ENCODE measurements at regions not wholly inside any gene's neighbourhood (a gene's known extent, or its start where the extent isn't known, plus 50 kb on each side); places are given as distances from the start of the nearest gene placed in this dataset.
A peak's percentile ranks its signal among the peaks of the same experiment; 100 is the strongest.
"Not testable (repeated sequence)": the region's sequence is repeated elsewhere in the genome, so short reads cannot be mapped to it uniquely, and the experiment has no call there.

DNA sequence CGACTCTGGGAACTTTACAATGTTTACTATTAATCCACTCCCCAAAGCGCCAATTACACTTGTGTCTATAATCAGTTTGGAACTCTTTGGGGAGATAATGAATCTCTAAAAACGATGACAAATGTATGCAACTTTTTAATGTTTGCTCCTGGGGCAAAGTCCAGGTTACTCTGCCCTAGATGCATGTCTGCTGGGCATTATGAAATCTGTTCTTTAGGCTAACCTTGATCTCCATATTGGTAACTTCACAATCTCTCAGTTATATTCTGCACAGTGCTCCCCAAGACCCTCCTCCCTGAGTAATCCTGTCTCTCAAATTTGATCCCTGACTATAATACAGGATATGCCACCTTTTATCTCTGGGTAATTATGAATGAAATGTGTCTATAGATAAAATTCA lies 152.2 kb upstream of the TRPM3 start:
- no peaks in the 10 kb centered on the region for H3K36me3 ChIP-seq (ENCODE audit: insufficient read depth, low read length)
- 86% methylated on average over 1 of the region's 3 CpGs for WGBS

DNA sequence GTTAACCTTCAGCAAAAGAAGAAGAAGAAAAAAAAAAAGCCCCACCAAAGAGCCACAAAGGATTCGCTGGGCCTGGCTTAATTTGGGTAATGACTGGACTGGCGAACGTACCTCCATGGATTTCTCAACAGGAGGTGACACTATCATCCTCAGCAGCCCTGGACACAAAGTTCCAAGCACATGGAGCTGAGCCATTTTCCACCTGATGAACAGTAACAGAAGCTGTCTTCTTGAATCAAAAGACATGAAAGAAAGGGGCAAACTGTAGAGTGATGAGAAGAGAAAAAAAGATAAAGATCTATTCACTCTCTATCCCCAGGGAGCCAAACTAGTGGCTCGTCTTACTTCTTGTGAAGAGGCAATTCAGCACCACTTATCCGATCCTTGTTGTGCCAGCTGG lies 150.2 kb upstream of the TRPM3 start:
- Histone ChIP-seq H3K27ac (ENCODE audit: low read depth, low read length) (no peak overlapping the region), H3K36me3 (ENCODE audit: insufficient read depth, low read length) (no peaks in the 10 kb centered on the region), H3K9ac (ENCODE audit: low read depth, low read length) (no peak overlapping the region), H3K9me3 (ENCODE audit: insufficient read depth, low read depth, low read length) (no peaks in the 10 kb centered on the region), H3K4me3 (ENCODE audit: low read length) (no peak overlapping the region), H3K4me1 (ENCODE audit: insufficient read depth, low read length) (peaks cover 14% of the 10 kb centered on the region; the same call in 1 of the 2 replicates), H3K27me3 (ENCODE audit: insufficient read depth, low read length) (no peaks in the 10 kb centered on the region)
- WGBS, result 83% methylated on average over 5 of the region's 5 CpGs

More for the DNA sequence above, 152.2 kb upstream of the TRPM3 start:
- Histone ChIP-seq H3K9ac (ENCODE audit: low read depth, low read length) (no peak overlapping the region), H3K27ac (ENCODE audit: low read depth, low read length) (no peak overlapping the region), H3K4me3 (ENCODE audit: low read length) (no peak overlapping the region), H3K4me1 (ENCODE audit: insufficient read depth, low read length) (peaks cover 14% of the 10 kb centered on the region; the same call in 1 of the 2 replicates), H3K9me3 (ENCODE audit: insufficient read depth, low read depth, low read length) (no peaks in the 10 kb centered on the region), H3K27me3 (ENCODE audit: insufficient read depth, low read length) (no peaks in the 10 kb centered on the region)

DNA sequence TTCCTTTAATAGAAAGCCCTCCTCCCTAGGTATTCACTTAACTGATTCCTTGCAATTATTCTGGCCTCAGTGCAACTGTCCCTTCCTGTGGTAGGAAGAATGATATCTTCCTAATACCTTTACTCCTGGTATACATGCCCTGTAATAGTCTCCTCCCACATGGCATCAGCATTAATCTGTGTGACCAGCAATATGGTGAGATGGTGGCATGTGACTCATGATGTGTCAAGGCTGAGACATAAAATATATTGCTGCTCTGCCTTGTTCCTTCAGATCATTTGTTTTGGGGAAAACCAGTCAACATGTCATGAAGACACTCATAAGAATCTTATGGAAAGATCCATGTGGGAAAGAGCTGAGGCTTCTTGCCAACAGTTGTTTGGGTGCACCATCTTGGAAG lies 149.1 kb upstream of the TRPM3 start:
- H3K27ac ChIP-seq (ENCODE audit: low read depth, low read length), result no peak overlapping the region
- no peaks in the 10 kb centered on the region for H3K27me3 ChIP-seq (ENCODE audit: insufficient read depth, low read length)
- peaks cover 14% of the 10 kb centered on the region; the same call in 1 of the 2 replicates for H3K4me1 ChIP-seq (ENCODE audit: insufficient read depth, low read length)
- no peaks in the 10 kb centered on the region for H3K9me3 ChIP-seq (ENCODE audit: insufficient read depth, low read depth, low read length)
- no peak overlapping the region for H3K4me3 ChIP-seq (ENCODE audit: low read length)
- no peaks in the 10 kb centered on the region for H3K36me3 ChIP-seq (ENCODE audit: insufficient read depth, low read length)
- H3K9ac ChIP-seq (ENCODE audit: low read depth, low read length), result no peak overlapping the region

GRCh38 chr9:71269859-71270258 lies 148.4 kb upstream of the TRPM3 start:
- no peaks in the 10 kb centered on the region for H3K36me3 ChIP-seq (ENCODE audit: insufficient read depth, low read length)
- 88% methylated on average over 3 of the region's 4 CpGs for WGBS
- H3K27me3 ChIP-seq (ENCODE audit: insufficient read depth, low read length), result no peaks in the 10 kb centered on the region
- no peak overlapping the region for H3K9ac ChIP-seq (ENCODE audit: low read depth, low read length)
- H3K4me1 ChIP-seq (ENCODE audit: insufficient read depth, low read length), result peaks cover 14% of the 10 kb centered on the region; the same call in 1 of the 2 replicates
- no peak overlapping the region for H3K4me3 ChIP-seq (ENCODE audit: low read length)
- H3K9me3 ChIP-seq (ENCODE audit: insufficient read depth, low read depth, low read length), result no peaks in the 10 kb centered on the region
- H3K27ac ChIP-seq (ENCODE audit: low read depth, low read length), result no peak overlapping the region

DNA sequence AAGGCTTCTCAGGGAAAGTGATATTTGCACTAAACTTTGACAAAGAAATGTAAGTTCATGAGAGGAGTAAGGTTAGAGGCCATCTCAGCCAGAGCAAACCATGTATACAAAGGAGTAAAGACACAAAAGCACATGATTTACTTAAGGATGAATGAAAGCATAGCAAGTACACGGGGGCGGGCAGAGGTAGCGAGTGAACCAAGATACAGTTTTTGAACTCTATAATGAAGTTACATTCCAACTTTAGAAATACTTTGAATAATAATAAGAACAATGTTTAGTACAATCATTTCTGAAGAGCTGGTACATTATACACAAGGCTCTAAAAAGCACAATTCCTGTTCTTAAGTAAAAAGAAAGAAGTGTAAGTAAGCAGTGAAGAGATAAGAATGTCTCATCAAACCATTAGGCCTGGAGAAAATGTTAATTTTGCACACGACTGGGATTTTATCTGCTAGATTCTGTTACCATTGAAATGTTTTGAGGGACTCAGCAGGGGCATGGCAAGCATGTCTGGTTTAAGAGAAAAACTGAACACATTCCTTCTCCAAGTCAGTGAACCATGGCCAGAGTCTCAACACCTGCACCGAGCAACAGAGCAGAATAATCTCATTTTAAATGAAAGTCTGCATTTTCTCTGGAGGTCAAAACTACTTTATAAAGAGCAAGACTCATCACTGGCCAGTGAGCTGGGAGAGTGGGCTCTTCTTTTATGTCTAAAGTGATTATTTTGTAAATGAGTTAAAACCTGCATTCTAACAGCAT lies 147.6 kb upstream of the TRPM3 start:
- Histone ChIP-seq H3K27me3 (ENCODE audit: insufficient read depth, low read length) (no peaks in the 10 kb centered on the region), H3K36me3 (ENCODE audit: insufficient read depth, low read length) (no peaks in the 10 kb centered on the region), H3K9ac (ENCODE audit: low read depth, low read length) (no peak overlapping the region), H3K9me3 (ENCODE audit: insufficient read depth, low read depth, low read length) (no peaks in the 10 kb centered on the region), H3K4me1 (ENCODE audit: insufficient read depth, low read length) (peaks cover 14% of the 10 kb centered on the region; the same call in 1 of the 2 replicates), H3K27ac (ENCODE audit: low read depth, low read length) (no peak overlapping the region), H3K4me3 (ENCODE audit: low read length) (no peak overlapping the region)
- 74% methylated on average over 2 of the region's 5 CpGs for WGBS

GRCh38 chr9:71263451-71263850 lies 142.0 kb upstream of the TRPM3 start:
- Histone ChIP-seq H3K27ac (ENCODE audit: low read depth, low read length) (no peak overlapping the region), H3K4me3 (ENCODE audit: low read length) (no peak overlapping the region), H3K9ac (ENCODE audit: low read depth, low read length) (no peak overlapping the region), H3K27me3 (ENCODE audit: insufficient read depth, low read length) (no peaks in the 10 kb centered on the region), H3K9me3 (ENCODE audit: insufficient read depth, low read depth, low read length) (no peaks in the 10 kb centered on the region), H3K4me1 (ENCODE audit: insufficient read depth, low read length) (no peaks in the 10 kb centered on the region), H3K36me3 (ENCODE audit: insufficient read depth, low read length) (no peaks in the 10 kb centered on the region)

- not testable (repeated sequence) for H3K27me3 ChIP-seq (ENCODE audit: insufficient read depth, low read length); H3K4me1 ChIP-seq (ENCODE audit: insufficient read depth, low read length); H3K27ac ChIP-seq (ENCODE audit: low read depth, low read length); H3K36me3 ChIP-seq (ENCODE audit: insufficient read depth, low read length); H3K9ac ChIP-seq (ENCODE audit: low read depth, low read length); H3K4me3 ChIP-seq (ENCODE audit: low read length); H3K9me3 ChIP-seq (ENCODE audit: insufficient read depth, low read depth, low read length)
- 99% methylated on average over 2 of the region's 2 CpGs for WGBS
These were observed 139.0 kb upstream of the TRPM3 start for GRCh38 chr9:71260419-71260818.

GRCh38 chr9:71254592-71255277 lies 133.3 kb upstream of the TRPM3 start:
- H3K4me3 ChIP-seq (ENCODE audit: low read length), result no peak overlapping the region
- peaks cover 14% of the 10 kb centered on the region for H3K4me1 ChIP-seq (ENCODE audit: insufficient read depth, low read length)
- no peak overlapping the region for H3K9ac ChIP-seq (ENCODE audit: low read depth, low read length)
- no peaks in the 10 kb centered on the region for H3K9me3 ChIP-seq (ENCODE audit: insufficient read depth, low read depth, low read length)
- no peak overlapping the region for H3K27ac ChIP-seq (ENCODE audit: low read depth, low read length)
- H3K36me3 ChIP-seq (ENCODE audit: insufficient read depth, low read length), result no peaks in the 10 kb centered on the region
- H3K27me3 ChIP-seq (ENCODE audit: insufficient read depth, low read length), result no peaks in the 10 kb centered on the region

DNA sequence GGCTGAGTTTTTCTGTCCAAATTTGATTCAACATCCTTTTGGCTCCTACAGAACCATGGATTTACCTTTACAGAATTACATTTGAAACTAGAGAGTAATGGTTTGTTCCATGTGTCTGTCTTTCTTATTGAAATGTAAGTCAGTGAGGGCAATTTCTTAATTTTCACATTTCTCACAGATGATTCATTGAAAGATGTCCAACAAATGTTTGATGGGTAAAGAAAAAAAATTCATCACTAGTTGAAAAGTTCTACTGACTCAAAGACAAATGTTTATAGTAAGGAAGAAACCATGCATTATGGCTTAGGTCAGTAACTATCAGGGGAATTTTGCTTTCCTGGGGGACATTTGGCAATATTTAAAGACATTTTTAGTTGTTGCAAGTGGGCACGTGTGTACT lies 131.6 kb upstream of the TRPM3 start:
- WGBS, result 100% methylated on average over 1 of the region's 1 CpG
- Histone ChIP-seq H3K27ac (ENCODE audit: low read depth, low read length) (no peak overlapping the region), H3K4me3 (ENCODE audit: low read length) (no peak overlapping the region), H3K36me3 (ENCODE audit: insufficient read depth, low read length) (no peaks in the 10 kb centered on the region), H3K9me3 (ENCODE audit: insufficient read depth, low read depth, low read length) (no peaks in the 10 kb centered on the region), H3K27me3 (ENCODE audit: insufficient read depth, low read length) (no peaks in the 10 kb centered on the region), H3K4me1 (ENCODE audit: insufficient read depth, low read length) (peaks cover 19% of the 10 kb centered on the region), H3K9ac (ENCODE audit: low read depth, low read length) (no peak overlapping the region)

DNA sequence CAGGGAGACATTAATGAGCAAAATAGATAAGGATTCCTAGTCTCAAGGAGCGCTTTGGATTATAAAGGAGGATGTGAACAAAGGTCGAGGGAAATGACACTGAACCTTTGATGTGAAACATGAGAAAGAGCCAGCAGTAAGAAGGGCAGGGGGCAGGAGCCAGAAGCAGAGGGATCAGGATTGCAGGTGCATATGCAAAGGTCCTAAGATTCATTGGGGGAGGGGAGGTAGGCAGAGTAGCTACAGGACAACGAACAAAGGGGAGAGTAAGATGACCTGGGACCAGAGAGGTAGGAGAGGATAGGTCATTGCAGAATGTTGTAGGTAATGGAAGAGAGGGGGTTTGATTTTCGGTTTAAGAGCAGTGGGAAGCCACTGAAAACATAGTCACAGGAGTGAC lies 129.2 kb upstream of the TRPM3 start:
- Histone ChIP-seq H3K4me1 (ENCODE audit: insufficient read depth, low read length) (peaks cover 33% of the 10 kb centered on the region), H3K36me3 (ENCODE audit: insufficient read depth, low read length) (no peaks in the 10 kb centered on the region), H3K27ac (ENCODE audit: low read depth, low read length) (peak overlapping the region; percentile 42; the same call in 1 of the 2 replicates), H3K4me3 (ENCODE audit: low read length) (peak overlapping the region; percentile 17; the same call in 1 of the 2 replicates), H3K9ac (ENCODE audit: low read depth, low read length) (no peak overlapping the region), H3K9me3 (ENCODE audit: insufficient read depth, low read depth, low read length) (no peaks in the 10 kb centered on the region), H3K27me3 (ENCODE audit: insufficient read depth, low read length) (no peaks in the 10 kb centered on the region)
- WGBS, result 19% methylated on average over 4 of the region's 4 CpGs

DNA sequence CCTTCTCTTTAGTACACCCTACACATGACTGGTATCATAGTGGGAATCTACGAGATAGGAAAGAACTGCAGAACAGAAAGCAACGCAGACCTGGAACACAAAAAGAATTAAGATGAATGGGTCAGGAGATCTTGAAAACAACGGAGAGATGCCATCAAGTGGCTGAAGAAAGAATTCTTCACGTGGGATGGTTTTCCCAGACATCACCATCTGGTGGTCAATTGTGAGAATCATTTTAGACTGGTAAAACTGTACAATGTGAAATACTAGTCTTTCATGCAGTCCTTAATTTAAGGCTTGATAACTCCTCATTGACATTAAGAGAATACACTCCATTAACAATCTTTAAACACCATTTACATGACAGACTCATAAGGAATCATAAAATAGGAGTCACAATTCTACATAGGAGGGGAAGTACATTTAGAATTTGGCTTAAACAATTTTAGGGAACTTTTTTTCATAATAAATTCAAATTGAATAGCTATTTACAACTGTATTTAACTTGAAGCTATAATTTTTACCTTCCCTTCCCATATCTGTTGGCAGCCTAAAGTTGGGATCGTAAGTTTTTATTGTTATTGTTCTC lies 128.4 kb upstream of the TRPM3 start:
- Histone ChIP-seq H3K9ac (ENCODE audit: low read depth, low read length) (no peak overlapping the region), H3K4me3 (ENCODE audit: low read length) (no peak overlapping the region; the same call in 1 of the 2 replicates), H3K27ac (ENCODE audit: low read depth, low read length) (no peak overlapping the region), H3K9me3 (ENCODE audit: insufficient read depth, low read depth, low read length) (no peaks in the 10 kb centered on the region), H3K36me3 (ENCODE audit: insufficient read depth, low read length) (no peaks in the 10 kb centered on the region), H3K27me3 (ENCODE audit: insufficient read depth, low read length) (no peaks in the 10 kb centered on the region), H3K4me1 (ENCODE audit: insufficient read depth, low read length) (peaks cover 38% of the 10 kb centered on the region)
- WGBS, result 16% methylated on average over 4 of the region's 5 CpGs

Data from HUES64 (cell line).